Common myeloid progenitor, CD34-positive (primary cell): ENCODE measurements at regions not wholly inside any gene's neighbourhood (a gene's known extent, or its start where the extent isn't known, plus 50 kb on each side); places are given as distances from the start of the nearest gene placed in this dataset.

Experiments used
- CTCF ChIA-PET: fragments of 350-600 bp; sonication (Branson Sonifier 250); formaldehyde crosslinking; loops from one replicate; lab custom pipeline; 2021; ENCODE audit warnings: antibody characterized with exemption; lab: Charles Lee
- POLR2A ChIA-PET: fragments of 350-600 bp; sonication (Branson Sonifier 250); formaldehyde crosslinking; loops from one replicate; lab custom pipeline; 2021; ENCODE audit warnings: antibody characterized with exemption; lab: Charles Lee
- DNase-seq, 3 donors: peaks; one replicate each; pipeline versions ENCODE4 v3.0.0 to v3.0.0-alpha.2; 2013
- H3K27ac ChIP-seq, 2 experiments: 1 replicate in 1 of 2; 2 replicates in 1 of 2; pipeline ENCODE4 v1.7.0; 2013; ENCODE audit warnings: inconsistent platforms in 2 of 2, low read length in 2 of 2, mild to moderate bottlenecking in 2 of 2, low read depth in 1 of 2, moderate library complexity in 1 of 2; ENCODE audit not compliant: severe bottlenecking in 2 of 2, insufficient read depth in 1 of 2, poor library complexity in 1 of 2
- H3K27me3 ChIP-seq, 5 experiments: replicated peaks in 2 of 5; 1 replicate in 3 of 5; 2 replicates in 2 of 5; pipeline versions ENCODE4 v1.6.1 to v1.7.0; 2013; ENCODE audit warnings: low read length in 4 of 5, mild to moderate bottlenecking in 2 of 5, moderate library complexity in 2 of 5, inconsistent platforms in 1 of 5; ENCODE audit not compliant: insufficient read depth in 5 of 5, control insufficient read depth in 4 of 5
- H3K36me3 ChIP-seq, 4 experiments: 1 replicate in 2 of 4; 2 replicates in 2 of 4; pipeline versions ENCODE4 v1.6.1 to v1.7.0; 2013; ENCODE audit warnings: low read length in 3 of 4, control low read depth in 1 of 4, mild to moderate bottlenecking in 1 of 4; ENCODE audit not compliant: control insufficient read depth in 4 of 4, insufficient read depth in 4 of 4
- H3K4me1 ChIP-seq, 4 experiments: 1 replicate in 3 of 4; 2 replicates in 1 of 4; pipeline versions ENCODE4 v1.6.1 to v1.7.1; 2013; ENCODE audit warnings: low read length in 3 of 4, mild to moderate bottlenecking in 3 of 4, control low read depth in 1 of 4, inconsistent platforms in 1 of 4, moderate library complexity in 1 of 4; ENCODE audit not compliant: control insufficient read depth in 4 of 4, insufficient read depth in 4 of 4; ENCODE audit errors: control extremely low read depth in 1 of 4
- H3K4me3 ChIP-seq, 7 experiments: 1 replicate in 4 of 7; 2 replicates in 3 of 7; pipeline versions ENCODE4 v1.5.1 to v1.7.0; 2013; ENCODE audit warnings: mild to moderate bottlenecking in 7 of 7, low read length in 6 of 7, moderate library complexity in 6 of 7, inconsistent platforms in 2 of 7, low read depth in 2 of 7, control low read depth in 1 of 7; ENCODE audit not compliant: insufficient read depth in 4 of 7, control insufficient read depth in 1 of 7; ENCODE audit errors: extremely low read depth in 1 of 7
- H3K9me3 ChIP-seq, 5 experiments: 1 replicate in 4 of 5; 2 replicates in 1 of 5; pipeline versions ENCODE4 v1.6.1 to v1.7.1; 2013; ENCODE audit warnings: low read length in 4 of 5, mild to moderate bottlenecking in 2 of 5, inconsistent platforms in 1 of 5, low read depth in 1 of 5, moderate library complexity in 1 of 5; ENCODE audit not compliant: control insufficient read depth in 4 of 5, insufficient read depth in 2 of 5; ENCODE audit errors: control extremely low read depth in 1 of 5
- WGBS: methylation state at CpG from one replicate; pipeline ENCODE4 v1.1.5; 2013; ENCODE audit not compliant: insufficient coverage; 5-methylcytosine and 5-hydroxymethylcytosine counted together

GRCh38 chr16:5640883-5641282, 543.3 kb upstream of the EEF2KMT start:
- H3K27ac ChIP-seq = no peak overlapping the region
- H3K36me3 ChIP-seq = no peaks in the 10 kb centered on the region
- H3K4me3 ChIP-seq = no peak overlapping the region
- DNase-seq = no peak
- peaks cover 0 to 5% (median 0%) of the 10 kb centered on the region in 5 experiments for H3K9me3 ChIP-seq
- ChIA-PET CTCF (interaction anchor here (0.6 kb wide), 1 partner anchor 1680 kb away, joined by 3 read pairs; no protein-coding TSS in a partner anchor), POLR2A (no interaction called here)
- peaks cover 0 to 3% (median 0%) of the 10 kb centered on the region in 5 experiments for H3K27me3 ChIP-seq
- WGBS = 86% methylated on average over 1 of the region's 1 CpG
- no peaks in the 10 kb centered on the region for H3K4me1 ChIP-seq

- POLR2A ChIA-PET = no interaction called here
- CTCF ChIA-PET = no interaction called here
- peaks cover 0 to 5% (median 0%) of the 10 kb centered on the region in 5 experiments for H3K9me3 ChIP-seq
- no peak for DNase-seq
- H3K36me3 ChIP-seq = no peaks in the 10 kb centered on the region
- peaks cover 0 to 3% (median 0%) of the 10 kb centered on the region in 5 experiments for H3K27me3 ChIP-seq
- no peak overlapping the region for H3K27ac ChIP-seq
- WGBS = 83% methylated on average over 2 of the region's 3 CpGs
- no peaks in the 10 kb centered on the region for H3K4me1 ChIP-seq
- no peak overlapping the region for H3K4me3 ChIP-seq
These were observed 541.9 kb upstream of the EEF2KMT start for GRCh38 chr16:5639531-5639930.

- CTCF ChIA-PET = interaction anchor here (2.4 kb wide), 1 partner anchor 20 kb away, joined by 7 read pairs; no protein-coding TSS in a partner anchor
These were observed 537.7 kb upstream of the EEF2KMT start for GRCh38 chr16:5635331-5635730.

GRCh38 chr16:5634666-5635180, 537.1 kb upstream of the EEF2KMT start:
- WGBS = no CpG with 5 or more reads among the region's 2 CpGs

More at GRCh38 chr16:5635331-5635730, 537.7 kb upstream of the EEF2KMT start:
- POLR2A ChIA-PET = no interaction called here
- no peak for DNase-seq
- H3K4me1 ChIP-seq = no peaks in the 10 kb centered on the region
- no peak overlapping the region for H3K27ac ChIP-seq
- 88% methylated on average over 2 of the region's 2 CpGs for WGBS
- peaks cover 0 to 2% (median 0%) of the 10 kb centered on the region in 5 experiments for H3K9me3 ChIP-seq
- no peak overlapping the region for H3K4me3 ChIP-seq
- H3K27me3 ChIP-seq = no peaks in the 10 kb centered on the region
- H3K36me3 ChIP-seq = no peaks in the 10 kb centered on the region

GRCh38 chr16:5633845-5634440, 536.3 kb upstream of the EEF2KMT start:
- ChIA-PET POLR2A (no interaction called here), CTCF (interaction anchor here (0.5 to 2.4 kb wide), 4 partner anchors 9 to 131 kb away, joined by 3 to 7 read pairs (median 3); no protein-coding TSS in a partner anchor)
- Histone ChIP-seq H3K4me3 (no peak overlapping the region), H3K4me1 (no peaks in the 10 kb centered on the region), H3K36me3 (no peaks in the 10 kb centered on the region), H3K27ac (no peak overlapping the region), H3K27me3 (no peaks in the 10 kb centered on the region), H3K9me3 (no peaks in the 10 kb centered on the region)
- 0% methylated on average over 2 of the region's 5 CpGs for WGBS
- DNase-seq = peak; percentile 6 to 43 (median 19)

More at GRCh38 chr16:5634666-5635180, 537.1 kb upstream of the EEF2KMT start:
- no peaks in the 10 kb centered on the region for H3K9me3 ChIP-seq
- no peak overlapping the region for H3K27ac ChIP-seq
- H3K36me3 ChIP-seq = no peaks in the 10 kb centered on the region
- no peaks in the 10 kb centered on the region for H3K27me3 ChIP-seq
- peak in 1 of 3 donors; percentile 3 for DNase-seq
- CTCF ChIA-PET = interaction anchor here (0.7 to 2.4 kb wide), 2 partner anchors 19 to 130 kb away, joined by 3 to 7 read pairs; no protein-coding TSS in a partner anchor
- no peak overlapping the region for H3K4me3 ChIP-seq
- H3K4me1 ChIP-seq = no peaks in the 10 kb centered on the region
- POLR2A ChIA-PET = no interaction called here

- no peaks in the 10 kb centered on the region for H3K36me3 ChIP-seq
- peaks cover 0 to 2% (median 0%) of the 10 kb centered on the region in 5 experiments for H3K27me3 ChIP-seq
- POLR2A ChIA-PET = no interaction called here
- H3K9me3 ChIP-seq = no peaks in the 10 kb centered on the region
- no peak overlapping the region for H3K4me3 ChIP-seq
- CTCF ChIA-PET = no interaction called here
- no peak overlapping the region for H3K27ac ChIP-seq
- no peaks in the 10 kb centered on the region for H3K4me1 ChIP-seq
- 90% methylated on average over 3 of the region's 9 CpGs for WGBS
- no peak for DNase-seq
These were observed 524.8 kb upstream of the EEF2KMT start for GRCh38 chr16:5622234-5622884.

- DNase-seq = no peak
- no CpG with 5 or more reads among the region's 4 CpGs for WGBS
- ChIA-PET POLR2A (no interaction called here), CTCF (no interaction called here)
- H3K4me3 ChIP-seq = no peak overlapping the region
- peaks cover 0 to 7% (median 0%) of the 10 kb centered on the region in 5 experiments for H3K27me3 ChIP-seq
- H3K36me3 ChIP-seq = no peaks in the 10 kb centered on the region
- H3K4me1 ChIP-seq = no peaks in the 10 kb centered on the region
- no peaks in the 10 kb centered on the region for H3K9me3 ChIP-seq
- H3K27ac ChIP-seq = no peak overlapping the region
These were observed 524.2 kb upstream of the EEF2KMT start for GRCh38 chr16:5621826-5622225.
